GM19467 (cell line): ENCODE measurements at regions not wholly inside any gene's neighbourhood (a gene's known extent, or its start where the extent isn't known, plus 50 kb on each side); places are given as distances from the start of the nearest gene placed in this dataset.

ENCODE experiments used
- ATAC-seq: cut with Tn5 transposase; IDR thresholded peaks from one replicate; pipeline ENCODE4 v1.9.1; 2021; ENCODE audit warnings: mild to moderate bottlenecking, moderate library complexity; ENCODE audit not compliant: unreplicated experiment

GRCh38 chr14:86510491-86510890, 980.5 kb downstream of the FLRT2 start:
- no peak for ATAC-seq

GRCh38 chr14:86505808-86506207, 975.9 kb downstream of the FLRT2 start:
- ATAC-seq, result no peak

- ATAC-seq, result no peak
Measured at GRCh38 chr14:86501611-86502010, 971.7 kb downstream of the FLRT2 start.

GRCh38 chr14:86491743-86492142, 961.8 kb downstream of the FLRT2 start:
- ATAC-seq, result no peak

GRCh38 chr14:86481104-86481503, 951.2 kb downstream of the FLRT2 start:
- no peak for ATAC-seq

- ATAC-seq, result no peak
Measured at GRCh38 chr14:86464341-86464740, 934.4 kb downstream of the FLRT2 start.

- no peak for ATAC-seq
Measured at GRCh38 chr14:86462193-86462753, 932.3 kb downstream of the FLRT2 start.

- ATAC-seq, result no peak
Measured at GRCh38 chr14:86457481-86458135, 927.7 kb downstream of the FLRT2 start.

- ATAC-seq, result no peak
Measured at GRCh38 chr14:86450085-86450484, 920.1 kb downstream of the FLRT2 start.

GRCh38 chr14:86442135-86442534, 912.2 kb downstream of the FLRT2 start:
- no peak for ATAC-seq

GRCh38 chr14:86430853-86431252, 900.9 kb downstream of the FLRT2 start:
- ATAC-seq, result no peak

- no peak for ATAC-seq
Measured at GRCh38 chr14:86423214-86423613, 893.3 kb downstream of the FLRT2 start.

- ATAC-seq, result no peak
Measured at GRCh38 chr14:86420131-86420530, 890.2 kb downstream of the FLRT2 start.

GRCh38 chr14:86414146-86414545, 884.2 kb downstream of the FLRT2 start:
- ATAC-seq, result no peak

GRCh38 chr14:86404989-86405649, 875.2 kb downstream of the FLRT2 start:
- no peak for ATAC-seq

- no peak for ATAC-seq
Measured at GRCh38 chr14:86404425-86404824, 874.5 kb downstream of the FLRT2 start.

GRCh38 chr14:86402545-86402944, 872.6 kb downstream of the FLRT2 start:
- no peak for ATAC-seq

- ATAC-seq, result no peak
Measured at GRCh38 chr14:86391085-86391484, 861.1 kb downstream of the FLRT2 start.

GRCh38 chr14:86388216-86388615, 858.3 kb downstream of the FLRT2 start:
- ATAC-seq, result no peak

GRCh38 chr14:86373886-86374285, 843.9 kb downstream of the FLRT2 start:
- no peak for ATAC-seq

GRCh38 chr14:86372402-86372801, 842.5 kb downstream of the FLRT2 start:
- no peak for ATAC-seq

- ATAC-seq, result no peak
Measured at GRCh38 chr14:86364634-86365033, 834.7 kb downstream of the FLRT2 start.
